ENCODE measurements at regions not wholly inside any gene's neighbourhood (a gene's known extent, or its start where the extent isn't known, plus 50 kb on each side); places are given as distances from the start of the nearest gene placed in this dataset.

DNA sequence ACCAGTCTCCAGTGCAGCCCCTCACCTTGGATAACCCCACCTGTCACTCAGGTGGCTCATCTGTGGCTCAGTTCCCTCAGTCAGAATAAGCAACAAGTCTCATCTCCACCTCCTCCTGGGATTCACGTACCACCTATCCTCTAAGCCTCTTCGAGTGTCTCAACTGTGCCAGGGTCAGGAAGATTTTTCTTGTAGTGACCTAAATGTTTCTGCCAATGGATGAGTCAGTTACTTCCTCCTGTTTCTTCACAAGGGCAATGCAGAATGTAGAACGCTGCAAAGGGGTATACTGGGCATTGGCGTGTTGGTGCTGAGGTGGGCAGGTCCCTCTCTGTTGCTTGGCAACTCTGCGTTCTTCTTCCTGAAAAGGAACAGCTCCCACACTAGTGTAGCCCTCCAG is 213.3 kb upstream of the CXCR4 start (continued):
- TF ChIP-seq MCM3 (IDR thresholded peaks at IDR 0.05) = no peak

DNA sequence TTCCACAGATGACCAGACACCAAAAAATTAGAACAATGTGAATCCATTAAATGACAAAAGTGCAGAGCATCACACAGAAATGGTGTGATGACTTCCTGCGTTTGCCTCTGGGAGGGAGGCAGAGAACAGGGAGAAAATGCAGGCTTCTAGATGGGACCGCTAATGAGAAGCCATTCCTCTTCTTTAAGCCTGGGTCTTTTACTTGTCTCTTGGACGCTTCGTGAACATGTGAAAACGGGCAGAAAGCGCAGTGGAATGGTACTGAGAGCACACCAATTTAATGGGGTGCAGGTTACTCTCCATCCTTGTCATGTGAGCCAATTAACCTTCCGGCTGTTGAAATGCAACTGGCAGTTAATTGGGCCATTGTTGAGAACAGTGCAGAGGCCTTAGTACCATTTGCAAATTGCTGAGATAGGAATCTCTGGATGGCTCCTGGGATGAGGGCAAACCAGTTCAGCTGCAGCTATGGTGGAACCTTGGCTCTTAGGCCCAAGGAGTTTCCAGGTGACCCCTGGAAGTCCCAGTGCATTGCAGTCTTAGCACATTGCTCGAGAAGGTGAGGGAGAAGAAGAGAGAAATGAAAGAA is 210.4 kb upstream of the CXCR4 start:
- Histone ChIP-seq H3K9ac (ENCODE audit: insufficient read depth in 1 of 2, low read depth in 2 of 2, low read length in 2 of 2) (no peak overlapping the region), H3K9me3 (replicated peaks; ENCODE audit: control insufficient read depth, insufficient read depth, low read depth, low read length) (no peaks in the 10 kb centered on the region), H3K4me3 (no peak overlapping the region), H3K79me2 (ENCODE audit: control insufficient read depth, insufficient read depth, low read length) (no peaks in the 10 kb centered on the region), H3K4me1 (replicated peaks in 1 of 2; ENCODE audit: control insufficient read depth in 2 of 2, insufficient read depth in 2 of 2, low read length in 2 of 2) (no peaks in the 10 kb centered on the region; a peak in 1 of 5 replicates), H3K27me3 (ENCODE audit: control insufficient read depth in 2 of 2, insufficient read depth in 2 of 2, low read length in 2 of 2) (peaks cover 3 to 21% of the 10 kb centered on the region in 2 experiments; a peak in 3 of 5 replicates), H3K36me3 (ENCODE audit: control insufficient read depth, insufficient read depth, low read length) (no peaks in the 10 kb centered on the region), H2AFZ (ENCODE audit: low read depth, low read length) (no peak overlapping the region), H3K27ac (ENCODE audit: extremely low read depth, low read depth, low read length) (no peak overlapping the region), H4K20me1 (replicated peaks; ENCODE audit: control insufficient read depth, insufficient read depth, low read length) (no peaks in the 10 kb centered on the region), H3K9me1 (ENCODE audit: control insufficient read depth, insufficient read depth, low read length) (no peaks in the 10 kb centered on the region), H3K4me2 (ENCODE audit: insufficient read depth, low read length) (no peak overlapping the region)
- in situ Hi-C loops (cut with MboI) = no loop called here
- FAIRE-seq (no peak), DNase-seq (ENCODE audit: extremely low read depth in 1 of 4, low spot score in 3 of 4) (no peak), ATAC-seq (no peak)
- intact Hi-C loops (cut with micrococcal nuclease) = no loop called here
- POLR2A ChIA-PET = interaction anchor here (1.0 kb wide), 1 partner anchor 79 kb away, joined by 3 read pairs; no protein-coding TSS in a partner anchor
- WGBS (ENCODE audit: insufficient coverage, low coverage, missing lambda C conversion rate) = 0% methylated on average over 8 of the region's 8 CpGs
- BruUV-seq (replicated peaks) = no TSS peak
- CTCF ChIA-PET (ENCODE audit: low intra/inter-chr PET ratio) = no interaction called here
- TF ChIP-seq, protein P1, sequence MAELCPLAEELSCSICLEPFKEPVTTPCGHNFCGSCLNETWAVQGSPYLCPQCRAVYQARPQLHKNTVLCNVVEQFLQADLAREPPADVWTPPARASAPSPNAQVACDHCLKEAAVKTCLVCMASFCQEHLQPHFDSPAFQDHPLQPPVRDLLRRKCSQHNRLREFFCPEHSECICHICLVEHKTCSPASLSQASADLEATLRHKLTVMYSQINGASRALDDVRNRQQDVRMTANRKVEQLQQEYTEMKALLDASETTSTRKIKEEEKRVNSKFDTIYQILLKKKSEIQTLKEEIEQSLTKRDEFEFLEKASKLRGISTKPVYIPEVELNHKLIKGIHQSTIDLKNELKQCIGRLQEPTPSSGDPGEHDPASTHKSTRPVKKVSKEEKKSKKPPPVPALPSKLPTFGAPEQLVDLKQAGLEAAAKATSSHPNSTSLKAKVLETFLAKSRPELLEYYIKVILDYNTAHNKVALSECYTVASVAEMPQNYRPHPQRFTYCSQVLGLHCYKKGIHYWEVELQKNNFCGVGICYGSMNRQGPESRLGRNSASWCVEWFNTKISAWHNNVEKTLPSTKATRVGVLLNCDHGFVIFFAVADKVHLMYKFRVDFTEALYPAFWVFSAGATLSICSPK (IDR thresholded peaks at IDR 0.05; ENCODE audit: borderline replicate concordance) = no peak
- TF ChIP-seq PHF8 (IDR thresholded peaks at IDR 0.05; ENCODE audit: borderline replicate concordance, low read length) = no peak
- TF ChIP-seq FOXA1 (IDR thresholded peaks at IDR 0.05; ENCODE audit: borderline replicate concordance) = no peak
- TF ChIP-seq, protein P2, sequence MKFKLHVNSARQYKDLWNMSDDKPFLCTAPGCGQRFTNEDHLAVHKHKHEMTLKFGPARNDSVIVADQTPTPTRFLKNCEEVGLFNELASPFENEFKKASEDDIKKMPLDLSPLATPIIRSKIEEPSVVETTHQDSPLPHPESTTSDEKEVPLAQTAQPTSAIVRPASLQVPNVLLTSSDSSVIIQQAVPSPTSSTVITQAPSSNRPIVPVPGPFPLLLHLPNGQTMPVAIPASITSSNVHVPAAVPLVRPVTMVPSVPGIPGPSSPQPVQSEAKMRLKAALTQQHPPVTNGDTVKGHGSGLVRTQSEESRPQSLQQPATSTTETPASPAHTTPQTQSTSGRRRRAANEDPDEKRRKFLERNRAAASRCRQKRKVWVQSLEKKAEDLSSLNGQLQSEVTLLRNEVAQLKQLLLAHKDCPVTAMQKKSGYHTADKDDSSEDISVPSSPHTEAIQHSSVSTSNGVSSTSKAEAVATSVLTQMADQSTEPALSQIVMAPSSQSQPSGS (CRISPR knock-in tag; IDR thresholded peaks at IDR 0.05) = no peak
- TF ChIP-seq SRSF9 (IDR thresholded peaks at IDR 0.05; ENCODE audit: borderline replicate concordance, low read depth, low read length) = no peak
- TF ChIP-seq NFATC3 (IDR thresholded peaks at IDR 0.05) = no peak
- TF ChIP-seq, protein P3, sequence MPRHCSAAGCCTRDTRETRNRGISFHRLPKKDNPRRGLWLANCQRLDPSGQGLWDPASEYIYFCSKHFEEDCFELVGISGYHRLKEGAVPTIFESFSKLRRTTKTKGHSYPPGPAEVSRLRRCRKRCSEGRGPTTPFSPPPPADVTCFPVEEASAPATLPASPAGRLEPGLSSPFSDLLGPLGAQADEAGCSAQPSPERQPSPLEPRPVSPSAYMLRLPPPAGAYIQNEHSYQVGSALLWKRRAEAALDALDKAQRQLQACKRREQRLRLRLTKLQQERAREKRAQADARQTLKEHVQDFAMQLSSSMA (CRISPR knock-in tag; IDR thresholded peaks at IDR 0.05) = no peak
- TF ChIP-seq, protein P4, sequence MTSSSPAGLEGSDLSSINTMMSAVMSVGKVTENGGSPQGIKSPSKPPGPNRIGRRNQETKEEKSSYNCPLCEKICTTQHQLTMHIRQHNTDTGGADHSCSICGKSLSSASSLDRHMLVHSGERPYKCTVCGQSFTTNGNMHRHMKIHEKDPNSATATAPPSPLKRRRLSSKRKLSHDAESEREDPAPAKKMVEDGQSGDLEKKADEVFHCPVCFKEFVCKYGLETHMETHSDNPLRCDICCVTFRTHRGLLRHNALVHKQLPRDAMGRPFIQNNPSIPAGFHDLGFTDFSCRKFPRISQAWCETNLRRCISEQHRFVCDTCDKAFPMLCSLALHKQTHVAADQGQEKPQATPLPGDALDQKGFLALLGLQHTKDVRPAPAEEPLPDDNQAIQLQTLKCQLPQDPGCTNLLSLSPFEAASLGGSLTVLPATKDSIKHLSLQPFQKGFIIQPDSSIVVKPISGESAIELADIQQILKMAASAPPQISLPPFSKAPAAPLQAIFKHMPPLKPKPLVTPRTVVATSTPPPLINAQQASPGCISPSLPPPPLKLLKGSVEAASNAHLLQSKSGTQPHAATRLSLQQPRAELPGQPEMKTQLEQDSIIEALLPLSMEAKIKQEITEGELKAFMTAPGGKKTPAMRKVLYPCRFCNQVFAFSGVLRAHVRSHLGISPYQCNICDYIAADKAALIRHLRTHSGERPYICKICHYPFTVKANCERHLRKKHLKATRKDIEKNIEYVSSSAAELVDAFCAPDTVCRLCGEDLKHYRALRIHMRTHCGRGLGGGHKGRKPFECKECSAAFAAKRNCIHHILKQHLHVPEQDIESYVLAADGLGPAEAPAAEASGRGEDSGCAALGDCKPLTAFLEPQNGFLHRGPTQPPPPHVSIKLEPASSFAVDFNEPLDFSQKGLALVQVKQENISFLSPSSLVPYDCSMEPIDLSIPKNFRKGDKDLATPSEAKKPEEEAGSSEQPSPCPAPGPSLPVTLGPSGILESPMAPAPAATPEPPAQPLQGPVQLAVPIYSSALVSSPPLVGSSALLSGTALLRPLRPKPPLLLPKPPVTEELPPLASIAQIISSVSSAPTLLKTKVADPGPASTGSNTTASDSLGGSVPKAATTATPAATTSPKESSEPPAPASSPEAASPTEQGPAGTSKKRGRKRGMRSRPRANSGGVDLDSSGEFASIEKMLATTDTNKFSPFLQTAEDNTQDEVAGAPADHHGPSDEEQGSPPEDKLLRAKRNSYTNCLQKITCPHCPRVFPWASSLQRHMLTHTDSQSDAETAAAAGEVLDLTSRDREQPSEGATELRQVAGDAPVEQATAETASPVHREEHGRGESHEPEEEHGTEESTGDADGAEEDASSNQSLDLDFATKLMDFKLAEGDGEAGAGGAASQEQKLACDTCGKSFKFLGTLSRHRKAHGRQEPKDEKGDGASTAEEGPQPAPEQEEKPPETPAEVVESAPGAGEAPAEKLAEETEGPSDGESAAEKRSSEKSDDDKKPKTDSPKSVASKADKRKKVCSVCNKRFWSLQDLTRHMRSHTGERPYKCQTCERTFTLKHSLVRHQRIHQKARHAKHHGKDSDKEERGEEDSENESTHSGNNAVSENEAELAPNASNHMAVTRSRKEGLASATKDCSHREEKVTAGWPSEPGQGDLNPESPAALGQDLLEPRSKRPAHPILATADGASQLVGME (CRISPR knock-in tag; IDR thresholded peaks at IDR 0.05) = no peak
- TF ChIP-seq, protein P5, sequence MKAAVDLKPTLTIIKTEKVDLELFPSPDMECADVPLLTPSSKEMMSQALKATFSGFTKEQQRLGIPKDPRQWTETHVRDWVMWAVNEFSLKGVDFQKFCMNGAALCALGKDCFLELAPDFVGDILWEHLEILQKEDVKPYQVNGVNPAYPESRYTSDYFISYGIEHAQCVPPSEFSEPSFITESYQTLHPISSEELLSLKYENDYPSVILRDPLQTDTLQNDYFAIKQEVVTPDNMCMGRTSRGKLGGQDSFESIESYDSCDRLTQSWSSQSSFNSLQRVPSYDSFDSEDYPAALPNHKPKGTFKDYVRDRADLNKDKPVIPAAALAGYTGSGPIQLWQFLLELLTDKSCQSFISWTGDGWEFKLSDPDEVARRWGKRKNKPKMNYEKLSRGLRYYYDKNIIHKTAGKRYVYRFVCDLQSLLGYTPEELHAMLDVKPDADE (conservative IDR thresholded peaks at IDR 0.05; ENCODE audit: control insufficient read depth, low read depth, low read length) = no peak
